Body of pancreas (tissue), 4 donors: ENCODE measurements at regions not wholly inside any gene's neighbourhood (a gene's known extent, or its start where the extent isn't known, plus 50 kb on each side); places are given as distances from the start of the nearest gene placed in this dataset.

Experiments
- CTCF ChIP-seq, 7 experiments: fragments of 450-650 bp in 4 of 7; fragments of 200-600 bp in 3 of 7; sonication (generic) in 3 of 7; IDR thresholded peaks; one replicate each; pipeline ENCODE4 v1.5.1; 2016 to 2019; ENCODE audit warnings: antibody characterized with exemption in 7 of 7
- POLR2A ChIP-seq, 3 donors: fragments of 450-650 bp; IDR thresholded peaks; one replicate each; pipeline ENCODE4 v1.6.1; 2016; ENCODE audit warnings: antibody characterized with exemption in 3 of 3, mild to moderate bottlenecking in 2 of 3

DNA sequence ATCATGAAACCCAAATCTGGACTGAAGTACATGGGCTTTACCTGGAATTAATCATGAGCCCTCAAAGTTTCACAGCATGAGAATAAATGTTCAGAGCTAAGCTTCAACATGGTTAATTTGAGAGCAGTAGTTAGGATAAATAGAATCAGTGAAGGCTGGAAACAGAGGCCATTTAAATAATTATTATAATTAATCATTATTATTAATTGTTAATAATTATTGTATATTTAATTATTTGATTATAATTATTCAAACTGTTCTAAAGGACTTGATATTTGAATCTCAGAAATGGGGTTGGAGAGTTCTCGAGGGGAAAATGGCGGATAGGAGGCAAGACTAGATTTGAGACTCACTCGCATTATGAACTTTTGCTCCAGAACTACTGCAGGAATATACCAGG lies 119.6 kb upstream of the ITGA1 start:
- TF ChIP-seq CTCF (IDR thresholded peaks at IDR 0.05) (no peak), POLR2A (IDR thresholded peaks at IDR 0.05) (no peak)
